ENCODE measurements at regions not wholly inside any gene's neighbourhood (a gene's known extent, or its start where the extent isn't known, plus 50 kb on each side); places are given as distances from the start of the nearest gene placed in this dataset.
"Not testable (repeated sequence)": the region's sequence is repeated elsewhere in the genome, so short reads cannot be mapped to it uniquely, and the experiment has no call there.

DNA sequence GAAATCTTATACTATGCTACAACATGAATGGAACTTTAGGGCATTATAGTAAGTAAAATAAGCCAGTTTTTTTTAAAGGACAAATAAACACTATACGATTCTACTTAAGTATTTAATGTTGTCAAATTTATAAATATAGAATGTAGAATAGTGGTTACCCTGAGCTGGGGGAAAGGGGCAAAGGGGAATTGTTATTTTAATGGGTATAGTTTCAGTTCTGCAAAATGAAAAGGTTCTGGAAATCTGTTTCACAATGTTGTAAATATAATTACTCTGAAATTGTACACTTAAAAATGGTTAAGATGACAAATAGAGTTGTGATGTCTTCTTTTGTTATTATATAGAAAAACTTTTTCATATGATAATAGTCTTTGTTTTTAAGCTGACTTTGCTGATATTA, 366.3 kb downstream of the MRPL39 start:
- DNase-seq (ENCODE audit: low spot score) = no peak

DNA sequence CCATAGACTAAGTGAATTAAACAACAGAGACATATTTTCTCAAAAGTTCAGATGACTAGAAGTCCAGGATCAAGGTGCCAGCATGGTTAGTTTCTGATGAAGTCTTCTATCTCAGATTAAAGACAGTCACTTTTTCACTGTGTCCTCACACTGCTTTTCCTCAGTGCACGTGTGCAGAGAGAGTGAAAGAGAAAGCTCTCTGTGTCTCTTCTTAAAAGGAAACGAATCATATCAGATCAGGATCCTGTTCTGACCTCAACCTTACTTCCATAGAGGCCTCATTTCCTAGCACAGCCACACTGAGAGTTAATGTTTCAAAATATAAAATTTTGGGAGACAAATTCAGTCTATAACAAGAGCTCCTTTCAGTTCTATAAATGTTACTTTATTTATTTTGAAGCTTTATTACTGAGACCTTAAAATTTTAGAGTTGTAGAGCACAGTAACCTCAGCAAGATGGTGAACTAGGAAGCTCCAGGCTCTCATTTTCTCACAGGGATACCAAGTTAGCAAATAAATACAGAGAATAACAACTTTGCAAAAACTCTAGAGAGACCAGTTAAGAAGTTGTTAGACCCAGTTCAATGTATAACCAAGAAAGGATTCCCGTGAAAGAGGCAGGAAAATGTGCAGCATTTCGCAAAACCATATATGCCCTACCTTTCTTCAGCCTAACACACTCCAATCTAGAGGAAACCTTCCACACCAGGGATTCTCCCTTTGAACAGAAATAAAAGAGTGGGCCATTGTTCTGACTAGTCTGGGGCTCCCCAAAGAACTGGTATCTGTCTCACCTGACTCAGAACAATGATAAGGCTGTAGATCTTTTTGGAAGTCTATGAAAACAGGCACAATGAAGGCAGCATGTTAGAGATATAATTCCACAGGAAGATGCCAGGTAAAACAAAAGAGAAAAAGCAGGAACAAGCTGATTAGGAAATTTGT, 372.2 kb downstream of the MRPL39 start:
- no peak for DNase-seq (ENCODE audit: low spot score)

DNA sequence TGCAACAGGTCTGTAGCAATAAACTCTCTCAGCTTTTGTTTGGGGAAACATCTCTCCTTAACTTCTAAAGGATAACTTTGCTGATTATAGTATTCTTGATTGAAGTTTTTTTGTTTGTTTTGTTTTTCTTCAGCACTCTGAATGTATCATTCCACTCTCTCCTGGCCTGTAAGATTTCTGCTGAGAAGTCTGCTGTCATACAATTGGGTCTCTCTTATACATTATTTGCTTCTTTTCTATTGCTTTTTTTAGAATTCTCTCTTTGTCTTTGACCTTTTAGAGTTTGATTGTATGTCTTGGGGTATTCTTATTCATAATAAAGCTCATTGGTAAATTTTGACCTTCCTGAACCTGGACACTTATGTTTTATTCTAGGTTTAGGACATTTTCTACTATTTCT, 386.3 kb downstream of the MRPL39 start:
- no peak for DNase-seq (ENCODE audit: low spot score)

DNA sequence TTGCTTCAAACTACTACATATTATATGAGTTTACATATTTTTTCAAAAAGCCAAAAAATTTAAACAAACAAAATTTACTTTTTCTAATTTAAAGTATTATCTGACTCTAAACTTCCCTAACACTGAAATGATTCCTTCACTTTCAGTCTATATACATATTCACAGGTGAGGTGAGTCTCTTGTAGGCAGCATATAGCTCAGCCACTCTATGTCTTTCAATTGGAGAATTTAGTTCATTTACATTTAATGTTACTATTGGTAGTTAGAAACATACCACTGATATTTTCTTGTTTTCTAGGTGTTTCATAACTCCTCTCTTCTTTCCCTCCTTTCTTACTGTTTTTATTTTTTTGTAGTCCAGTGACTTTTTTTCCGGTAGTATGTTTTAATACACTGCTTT, 387.1 kb downstream of the MRPL39 start:
- no peak for DNase-seq (ENCODE audit: low spot score)

DNA sequence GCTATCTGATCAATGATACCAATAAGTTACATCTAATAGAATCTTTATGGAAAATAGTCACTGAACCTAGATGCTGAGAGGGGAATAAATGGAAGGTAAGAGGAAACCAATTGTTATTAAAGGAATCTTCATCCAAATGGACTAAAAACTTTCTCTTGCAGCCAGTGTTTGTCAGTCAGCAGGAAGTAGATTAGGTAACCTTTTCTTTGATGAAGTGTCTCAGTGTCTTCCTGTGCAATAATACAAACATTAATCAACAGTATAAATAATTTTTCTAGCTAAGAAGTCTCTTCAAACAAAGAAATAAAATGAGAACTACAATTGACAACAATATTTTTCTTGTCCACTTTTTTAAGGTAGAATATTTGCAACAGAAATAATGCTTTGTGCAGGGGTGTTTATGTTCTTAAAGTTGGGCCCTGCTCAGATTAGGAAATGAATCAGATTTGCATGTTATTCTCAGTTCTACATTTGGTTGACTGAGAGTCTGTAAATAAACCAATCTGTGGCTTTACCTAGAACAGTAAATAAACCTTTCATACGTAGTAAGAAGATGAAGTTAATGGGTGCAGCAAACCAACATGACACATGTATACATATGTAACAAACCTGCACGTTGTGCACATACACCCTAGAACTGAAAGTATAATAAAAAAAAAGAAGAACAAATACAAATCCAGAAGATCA, 391.4 kb downstream of the MRPL39 start:
- DNase-seq (ENCODE audit: low spot score) = no peak

DNA sequence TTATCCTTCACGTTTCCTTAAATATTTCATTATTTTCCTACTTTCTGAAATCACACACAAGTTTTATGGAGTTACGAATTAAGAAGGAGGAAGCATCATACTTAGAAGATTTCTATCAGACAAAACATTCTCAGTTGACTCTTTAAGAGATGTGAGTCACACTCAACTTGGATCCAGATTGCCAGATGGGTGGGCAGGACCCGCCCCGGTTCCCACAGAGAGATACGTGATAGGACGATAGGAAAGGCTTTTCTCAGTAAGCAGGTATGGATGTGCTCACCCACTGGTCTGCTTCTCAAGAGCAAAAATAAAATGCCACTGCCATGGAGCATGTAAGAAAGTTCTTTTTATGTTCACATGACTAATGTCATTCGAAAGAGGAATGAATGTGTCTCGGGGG, 392.6 kb downstream of the MRPL39 start:
- DNase-seq (ENCODE audit: low spot score) = no peak

DNA sequence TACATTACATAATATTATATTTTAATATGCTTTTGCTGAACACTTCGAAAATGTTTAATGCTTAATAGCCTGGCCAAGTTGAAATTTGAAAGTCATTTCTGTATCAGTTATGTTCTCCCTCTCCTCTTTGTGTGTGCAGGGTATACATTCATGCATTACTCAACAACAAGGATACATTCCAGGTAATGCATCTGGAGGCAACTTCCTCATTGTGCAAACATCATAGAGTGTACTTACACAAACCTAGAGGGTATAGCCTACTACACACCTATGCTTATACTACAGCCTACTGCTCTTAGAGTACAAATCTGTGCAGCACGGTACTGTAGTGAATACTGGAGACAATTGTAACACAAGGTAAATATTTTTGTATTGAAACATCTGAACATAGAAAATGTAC, 407.3 kb downstream of the MRPL39 start:
- no peak for DNase-seq (ENCODE audit: low spot score)

DNA sequence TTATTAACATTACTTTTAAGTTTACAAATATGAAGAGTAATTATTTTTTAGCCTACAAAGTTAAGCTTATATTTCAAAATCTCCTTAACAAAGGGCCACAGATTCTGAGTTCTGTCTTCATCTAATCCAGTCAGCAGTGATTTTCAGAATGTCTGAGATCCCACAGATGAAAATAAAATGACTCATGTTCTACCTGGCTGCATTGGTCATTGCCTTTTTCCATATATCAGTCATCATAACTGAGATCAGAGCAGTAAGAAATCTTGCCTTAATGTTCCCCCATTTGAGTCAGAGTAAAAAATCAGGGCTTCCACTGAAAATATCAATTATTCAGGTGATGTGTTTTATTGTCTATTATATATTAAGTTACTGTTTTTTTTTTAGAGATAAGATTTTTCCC, 416.1 kb downstream of the MRPL39 start:
- no peak for DNase-seq (ENCODE audit: low spot score)

DNA sequence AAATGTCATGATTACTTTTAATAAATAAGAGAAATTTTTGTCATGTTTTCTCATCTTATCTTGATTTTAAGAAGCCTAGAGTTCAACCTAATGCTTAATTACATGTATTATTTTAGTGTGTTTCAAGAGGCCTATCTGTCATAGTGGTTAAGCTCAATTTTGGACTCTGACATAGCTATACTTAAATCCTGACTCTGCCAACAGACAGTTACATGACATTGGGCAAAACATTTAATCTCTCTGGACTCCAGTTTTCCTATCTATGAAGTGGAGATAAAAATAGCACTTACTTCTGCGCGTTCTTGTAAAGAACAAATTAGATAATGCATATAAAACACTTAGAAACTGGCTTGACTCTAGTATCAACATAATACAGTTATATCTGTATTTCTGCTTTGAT, 417.8 kb downstream of the MRPL39 start:
- DNase-seq (ENCODE audit: low spot score) = no peak

DNA sequence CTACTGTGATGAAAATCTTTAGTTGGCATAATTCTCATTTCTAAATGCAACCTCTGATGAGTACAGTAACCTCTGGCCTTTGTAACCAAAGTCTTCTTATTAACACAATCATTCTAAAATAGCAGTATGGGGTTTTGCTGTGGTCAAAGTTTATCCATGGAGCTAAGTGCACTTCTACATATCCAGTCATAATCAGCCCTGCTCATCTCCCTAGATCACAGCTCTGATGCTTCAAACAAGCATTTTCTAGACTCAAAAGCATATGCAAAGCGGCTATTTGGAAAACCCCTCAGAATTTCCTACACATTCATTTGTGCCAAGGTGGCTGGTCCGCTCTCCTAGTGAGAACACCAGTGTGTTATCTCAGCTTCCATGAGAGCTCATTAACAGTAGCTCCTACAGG, 418.6 kb downstream of the MRPL39 start:
- no peak for DNase-seq (ENCODE audit: low spot score)

DNA sequence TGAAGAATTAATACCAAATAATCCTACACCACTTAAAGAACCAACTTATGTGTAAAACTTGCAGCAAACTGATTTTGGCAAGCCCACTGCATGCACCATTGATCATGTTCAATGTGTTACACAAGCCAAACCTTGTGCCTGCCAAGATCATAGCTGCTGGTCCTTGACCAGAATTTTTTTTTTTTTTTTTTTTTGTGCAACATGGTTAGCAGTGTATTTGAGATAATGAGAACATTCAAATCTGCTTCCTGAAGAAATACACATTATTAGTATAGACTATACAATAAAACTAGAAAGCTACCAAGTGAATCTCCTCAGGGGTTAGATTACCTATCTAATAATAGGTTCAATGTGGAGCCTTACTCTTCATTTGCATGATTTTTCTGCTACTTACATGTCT, 421.0 kb downstream of the MRPL39 start:
- DNase-seq (ENCODE audit: low spot score) = no peak

DNA sequence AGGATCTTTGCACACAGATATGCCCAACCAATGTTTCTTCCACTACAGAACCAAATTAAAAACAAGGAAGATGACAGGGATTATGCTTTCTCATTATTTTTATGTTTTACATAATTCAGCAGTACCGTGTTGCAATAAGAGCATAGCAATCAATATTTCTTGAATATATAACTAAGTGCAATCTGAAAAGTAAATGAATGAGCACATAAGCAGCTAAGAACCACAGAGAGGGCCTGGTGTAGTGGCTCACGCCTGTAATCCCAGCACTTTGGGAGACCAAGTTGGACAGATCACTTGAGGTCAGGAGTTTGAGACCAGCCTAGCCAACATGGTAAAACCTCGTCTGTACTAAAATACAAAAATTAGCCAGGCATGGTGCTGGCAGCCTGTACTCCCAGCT, 423.7 kb downstream of the MRPL39 start:
- DNase-seq (ENCODE audit: low spot score) = no peak

DNA sequence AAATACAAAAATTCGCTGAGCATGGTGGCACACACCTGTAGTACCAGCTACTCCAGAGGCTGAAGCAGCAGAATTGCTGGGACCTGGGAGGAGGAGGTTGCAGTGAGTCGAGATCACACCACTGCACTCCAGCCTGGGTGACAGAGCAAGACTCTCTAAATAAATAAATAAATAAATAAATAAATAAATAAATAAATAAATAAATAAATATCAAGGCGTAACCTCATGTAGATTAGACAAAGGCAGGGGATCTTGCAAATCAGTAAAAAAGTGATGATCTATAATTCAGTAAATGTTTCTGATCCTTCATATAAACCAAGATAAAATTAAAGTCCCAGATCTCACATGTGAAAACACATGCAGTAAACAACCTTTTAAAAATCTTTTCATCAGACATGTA, 425.6 kb downstream of the MRPL39 start:
- DNase-seq (ENCODE audit: low spot score) = not testable (repeated sequence)

DNA sequence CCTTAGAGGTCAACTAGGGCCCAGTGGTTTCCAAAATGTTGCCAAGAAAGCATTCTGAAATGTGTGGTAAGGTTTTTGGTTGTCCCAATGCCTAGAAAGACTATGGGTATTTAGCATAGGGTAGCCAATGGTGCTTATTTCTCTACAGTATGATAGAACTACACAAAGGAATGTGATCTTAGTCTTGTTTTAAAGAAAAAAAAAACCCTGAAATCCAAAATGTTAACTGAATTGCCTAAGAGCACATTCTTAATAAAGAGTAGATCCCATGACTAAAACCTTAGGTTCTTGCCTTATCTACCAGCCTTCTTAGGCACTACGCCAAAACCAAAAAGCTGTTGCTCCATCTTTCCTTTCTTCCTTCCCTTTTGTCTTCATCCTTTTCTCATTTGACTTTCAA, 428.2 kb downstream of the MRPL39 start:
- no peak for DNase-seq (ENCODE audit: low spot score)

DNA sequence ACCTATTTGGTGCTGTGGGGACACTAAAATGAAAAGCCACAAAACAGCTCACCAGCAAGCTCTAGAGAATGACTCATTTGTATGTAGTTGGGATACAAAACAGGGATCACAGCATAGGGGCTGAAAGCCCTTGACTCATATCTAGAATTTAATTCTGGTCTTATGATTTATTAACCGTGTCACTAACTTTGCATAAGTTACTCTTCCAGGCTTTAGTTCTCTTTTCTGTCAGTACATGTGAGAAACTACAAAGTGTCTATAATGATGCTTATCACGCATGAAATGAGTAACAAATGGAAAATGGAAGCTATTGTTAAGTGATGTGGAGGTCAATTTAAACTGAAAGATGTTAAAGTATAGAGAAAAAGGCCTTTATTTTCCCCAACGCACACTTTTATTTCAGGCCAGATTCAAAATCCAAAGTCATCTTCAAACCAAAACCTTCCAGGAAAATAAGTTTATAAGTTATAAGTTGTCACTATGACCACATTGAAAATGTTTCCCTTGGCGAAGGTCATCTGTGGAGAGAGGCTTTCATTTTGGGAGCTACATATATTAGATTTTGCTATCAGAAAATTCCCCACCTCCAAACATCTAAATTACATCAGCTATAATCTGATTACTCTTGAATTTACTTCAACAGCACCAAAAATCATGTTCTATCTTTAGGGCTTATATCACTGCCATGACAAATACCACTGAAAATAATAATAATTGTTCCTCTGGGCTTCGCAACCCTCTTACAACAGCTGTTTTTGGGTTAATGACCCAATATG, 430.5 kb downstream of the MRPL39 start:
- DNase-seq (ENCODE audit: low spot score) = no peak

DNA sequence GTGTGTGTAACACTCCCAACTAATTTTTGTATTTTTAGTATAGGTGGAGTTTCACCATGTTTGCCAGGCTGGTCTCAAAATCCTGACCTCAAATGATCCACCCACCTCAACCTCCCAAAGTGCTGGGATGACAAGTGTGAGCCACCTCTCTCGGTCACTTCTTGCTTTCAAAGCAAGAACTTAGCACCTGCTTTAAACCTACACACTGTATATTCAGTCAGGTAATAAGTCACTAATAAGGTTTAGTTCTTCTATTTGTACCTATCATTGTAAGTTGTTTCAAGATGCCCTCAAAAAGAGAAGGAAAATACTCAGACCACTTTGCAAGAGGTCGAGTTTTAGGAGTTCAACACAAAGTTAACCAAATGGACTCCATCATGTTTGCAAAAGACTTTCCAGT, 431.3 kb downstream of the MRPL39 start:
- DNase-seq (ENCODE audit: low spot score) = no peak

DNA sequence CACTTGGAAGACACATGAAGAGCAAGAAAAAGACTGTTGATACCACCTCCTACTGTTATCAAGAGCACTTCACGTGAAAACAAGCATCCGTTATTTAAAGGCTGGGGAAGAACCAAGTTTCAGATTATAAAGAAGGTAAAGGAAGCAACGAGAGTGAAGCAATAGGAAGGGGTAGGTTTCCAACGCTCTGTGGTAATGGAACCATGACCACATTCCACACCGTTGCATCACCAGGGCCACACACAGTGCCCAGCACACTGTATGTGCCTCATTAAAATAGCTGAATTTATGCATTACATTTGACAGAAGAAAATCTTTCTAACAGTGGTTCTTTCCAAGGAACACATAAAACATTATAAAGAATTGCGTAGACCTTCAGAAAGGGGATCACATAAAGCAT, 435.8 kb downstream of the MRPL39 start:
- DNase-seq (ENCODE audit: low spot score) = peak; percentile 15

DNA sequence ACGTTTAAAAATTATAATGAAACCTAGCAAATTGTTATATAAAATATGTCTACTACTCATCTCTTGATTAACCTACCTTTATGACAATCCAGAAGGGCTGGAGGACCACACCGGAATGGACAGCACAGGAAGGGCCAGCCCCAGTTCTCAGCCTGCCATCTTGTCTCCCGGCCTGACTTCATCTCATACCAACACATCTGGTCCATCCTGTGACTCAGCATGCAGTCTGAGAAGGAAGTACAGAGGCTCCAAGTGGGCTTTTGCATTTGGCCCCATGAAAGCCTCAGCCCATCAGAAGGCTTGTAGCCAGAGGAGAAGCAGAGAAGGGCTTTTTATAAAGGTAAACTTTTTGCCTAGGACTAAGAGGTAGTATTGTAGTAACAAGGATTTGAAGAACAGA, 436.6 kb downstream of the MRPL39 start:
- DNase-seq (ENCODE audit: low spot score) = no peak

DNA sequence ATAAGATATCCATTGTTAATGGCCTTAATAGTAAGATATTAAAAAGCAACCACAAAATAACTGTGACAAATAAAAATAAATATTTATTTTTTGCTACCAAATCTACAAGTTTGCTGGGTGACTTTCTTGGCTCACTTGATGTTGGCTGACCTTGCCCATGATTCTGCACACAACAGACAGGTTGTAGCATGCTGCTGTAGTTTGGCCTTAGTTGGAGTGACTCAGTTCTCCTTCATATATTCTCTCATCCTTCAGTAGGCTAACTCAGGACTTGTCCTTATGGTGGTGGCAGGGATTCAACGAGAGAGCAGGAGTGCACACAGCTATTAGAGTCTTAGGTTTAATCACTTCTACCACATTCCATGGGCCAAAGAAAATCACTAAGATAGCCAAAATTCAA, 437.9 kb downstream of the MRPL39 start:
- no peak for DNase-seq (ENCODE audit: low spot score)

DNA sequence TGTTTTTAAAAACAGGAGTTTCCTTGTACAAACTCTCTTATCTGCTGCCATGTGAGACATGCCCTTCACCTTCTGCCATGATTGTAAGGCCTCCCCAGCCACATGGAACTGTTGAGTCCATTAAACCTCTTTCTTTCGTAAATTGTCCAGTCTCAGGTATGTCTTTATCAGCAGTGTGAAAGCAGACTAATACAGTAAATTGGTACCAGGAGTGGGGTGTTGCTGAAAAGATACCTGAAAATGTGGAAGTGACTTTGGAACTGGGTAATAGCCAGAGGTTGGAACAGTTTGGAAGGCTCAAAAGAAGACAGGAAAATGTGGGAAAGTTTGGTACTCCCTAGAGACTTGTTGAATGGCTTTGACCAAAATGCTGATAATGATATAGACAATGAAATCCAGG, 440.4 kb downstream of the MRPL39 start:
- DNase-seq (ENCODE audit: low spot score) = not testable (repeated sequence)

DNA sequence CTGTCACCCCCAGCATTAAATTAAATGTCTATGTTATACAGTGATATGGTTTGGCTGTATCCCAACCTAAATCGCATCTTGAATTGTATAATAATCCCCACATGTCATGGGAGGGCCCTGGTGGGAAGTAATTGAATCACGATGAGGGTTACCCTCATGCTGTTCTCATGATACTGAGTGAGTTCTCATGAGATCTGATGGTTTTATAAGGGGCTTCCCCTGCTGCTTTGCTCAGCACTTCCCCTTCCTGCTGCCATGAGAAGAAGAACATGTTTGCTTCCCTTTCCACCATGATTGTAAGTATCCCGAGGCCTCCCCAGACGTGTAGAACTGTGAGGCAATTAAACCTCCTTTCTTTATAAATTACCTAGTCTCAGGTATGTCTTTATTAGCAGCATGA, 445.7 kb downstream of the MRPL39 start:
- no peak for DNase-seq (ENCODE audit: low spot score)

DNA sequence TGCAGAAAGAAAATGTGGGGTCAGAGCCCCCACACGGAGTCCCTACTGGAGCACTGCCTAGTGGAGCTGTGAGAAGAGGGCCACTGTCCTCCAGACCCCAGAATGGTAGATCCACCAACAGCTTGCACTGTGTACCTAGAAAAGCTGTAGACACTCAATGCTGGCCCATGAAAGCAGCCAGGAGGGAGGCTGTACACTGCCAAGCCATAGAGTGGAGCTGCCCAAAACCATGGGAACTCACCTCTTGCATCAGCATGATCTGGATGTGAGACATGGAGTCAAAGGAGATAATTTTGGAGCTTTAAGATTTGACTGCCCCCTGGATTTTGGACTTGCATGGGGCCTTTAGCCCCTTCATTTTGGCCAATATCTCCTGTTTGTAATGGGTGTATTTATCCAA, 452.3 kb downstream of the MRPL39 start:
- not testable (repeated sequence) for DNase-seq (ENCODE audit: low spot score)

DNA sequence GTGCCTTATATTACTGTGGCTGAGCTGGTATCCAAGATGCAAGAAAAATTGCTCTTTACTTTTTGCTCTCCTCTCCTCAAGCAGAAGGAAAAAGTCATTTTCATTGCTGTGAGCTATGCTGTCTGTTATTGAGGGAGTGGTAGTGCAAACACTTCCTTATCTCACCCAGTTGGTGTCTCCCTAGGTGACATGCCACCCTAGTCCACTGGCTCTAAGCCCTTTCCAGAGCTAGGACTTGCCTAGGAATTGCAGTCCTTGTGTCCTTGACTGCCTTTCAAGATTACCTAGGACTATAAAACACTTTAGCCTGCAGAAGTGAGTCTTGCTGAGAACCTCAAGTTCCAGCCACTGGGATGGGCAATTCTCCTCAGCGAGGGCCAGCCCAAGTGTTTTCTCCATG, 458.3 kb downstream of the MRPL39 start:
- DNase-seq (ENCODE audit: low spot score) = no peak
